ENCODE measurements at regions not wholly inside any gene's neighbourhood (a gene's known extent, or its start where the extent isn't known, plus 50 kb on each side); places are given as distances from the start of the nearest gene placed in this dataset.
"Not testable (repeated sequence)": the region's sequence is repeated elsewhere in the genome, so short reads cannot be mapped to it uniquely, and the experiment has no call there.

- no peaks in the 10 kb centered on the region for H3K36me3 Mint-ChIP-seq (ENCODE audit: low read depth)
- ATAC-seq (no peak), DNase-seq (no peak)
- H3K4me1 Mint-ChIP-seq, result no peaks in the 10 kb centered on the region
- no peak overlapping the region for H3K27ac Mint-ChIP-seq
- no peak overlapping the region for H3K4me3 Mint-ChIP-seq
- H3K9me3 ChIP-seq (ENCODE audit: control insufficient read depth, low read length, poor library complexity, severe bottlenecking), result no peaks in the 10 kb centered on the region
- peaks cover 8% of the 10 kb centered on the region for H3K27me3 Mint-ChIP-seq
Observed at GRCh38 chr1:94362466-94363058, 55.6 kb upstream of the ABCD3 start.

DNA sequence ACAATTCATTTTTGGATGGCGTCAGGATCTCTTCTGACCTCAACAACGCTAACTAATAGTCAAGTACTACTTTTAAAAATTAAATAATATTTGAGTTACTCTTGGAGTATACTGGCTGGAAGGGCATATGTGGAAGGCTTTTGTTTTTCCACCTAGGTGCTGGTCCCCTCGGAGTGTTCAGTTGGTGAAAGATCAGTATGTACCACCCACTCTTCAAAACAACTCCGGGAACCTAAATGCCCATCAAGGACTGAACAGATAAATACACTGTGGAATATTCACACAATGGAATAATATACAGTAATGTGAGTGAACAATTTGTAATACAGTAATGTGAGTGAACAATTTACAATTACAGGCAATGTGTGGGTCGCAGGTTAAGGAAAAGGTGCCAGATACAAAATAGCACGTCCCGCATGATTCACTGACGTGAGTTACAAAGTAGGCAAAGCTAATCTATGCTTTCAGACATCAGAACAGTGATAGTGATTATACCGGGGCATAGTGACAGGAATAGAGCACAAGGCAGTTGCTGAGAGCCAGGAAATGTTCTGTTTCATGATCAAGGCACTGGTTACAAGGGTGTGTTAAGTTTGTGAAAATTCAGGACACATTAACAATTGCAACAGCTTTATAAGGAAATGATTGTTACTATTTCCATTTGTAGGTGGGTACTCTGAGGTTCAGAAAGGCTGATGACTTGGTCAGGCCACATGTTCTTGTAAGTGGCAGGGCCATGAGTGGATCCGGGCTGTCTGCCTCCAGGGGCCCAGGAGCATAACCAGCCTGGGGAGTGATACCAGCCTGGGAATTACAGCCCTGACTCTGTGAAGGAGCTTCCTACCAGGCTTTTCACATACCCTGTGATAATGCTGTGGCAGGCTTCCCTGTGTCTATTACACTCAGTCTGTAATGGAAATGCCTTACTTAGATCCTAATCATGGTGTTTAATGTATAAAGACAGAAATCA is 59.3 kb upstream of the ABCD3 start:
- H3K9me3 ChIP-seq (ENCODE audit: control insufficient read depth, low read length, poor library complexity, severe bottlenecking), result no peaks in the 10 kb centered on the region
- Mint-ChIP-seq H3K4me3 (no peak overlapping the region), H3K27me3 (peaks cover 24% of the 10 kb centered on the region), H3K4me1 (no peaks in the 10 kb centered on the region), H3K36me3 (ENCODE audit: low read depth) (no peaks in the 10 kb centered on the region), H3K27ac (no peak overlapping the region)
- DNase-seq, result no peak
- ATAC-seq, result no peak

DNA sequence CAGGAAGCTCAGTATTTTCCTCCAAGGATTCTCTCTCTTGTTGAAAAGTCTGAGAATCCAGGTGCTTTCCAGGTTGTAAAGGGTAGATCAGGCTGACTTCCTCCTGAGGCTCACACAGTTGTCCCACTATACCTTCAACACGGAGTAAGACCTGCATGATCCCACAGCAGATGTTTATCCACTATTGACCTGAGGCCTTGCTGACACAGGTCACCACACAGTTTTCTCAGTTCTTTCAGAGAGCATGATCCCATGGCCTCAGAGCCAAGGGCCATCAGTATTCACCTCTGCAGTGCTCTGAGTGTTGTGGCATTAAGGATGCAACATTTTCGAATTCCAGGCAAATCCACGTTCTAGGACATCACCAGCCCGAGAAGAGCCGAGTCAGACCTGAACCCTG is 60.5 kb upstream of the ABCD3 start:
- no peak for ATAC-seq
- Mint-ChIP-seq H3K4me1 (no peaks in the 10 kb centered on the region), H3K27me3 (peaks cover 31% of the 10 kb centered on the region), H3K36me3 (ENCODE audit: low read depth) (no peaks in the 10 kb centered on the region), H3K4me3 (no peak overlapping the region), H3K27ac (no peak overlapping the region)
- H3K9me3 ChIP-seq (ENCODE audit: control insufficient read depth, low read length, poor library complexity, severe bottlenecking), result no peaks in the 10 kb centered on the region
- DNase-seq, result no peak

- ATAC-seq (no peak), DNase-seq (no peak)
- Mint-ChIP-seq H3K4me1 (no peaks in the 10 kb centered on the region), H3K27me3 (peaks cover 36% of the 10 kb centered on the region), H3K27ac (no peak overlapping the region), H3K4me3 (no peak overlapping the region), H3K36me3 (ENCODE audit: low read depth) (no peaks in the 10 kb centered on the region)
- no peaks in the 10 kb centered on the region for H3K9me3 ChIP-seq (ENCODE audit: control insufficient read depth, low read length, poor library complexity, severe bottlenecking)
Observed at GRCh38 chr1:94355485-94355980, 62.7 kb upstream of the ABCD3 start.

- no peaks in the 10 kb centered on the region for H3K9me3 ChIP-seq (ENCODE audit: control insufficient read depth, low read length, poor library complexity, severe bottlenecking)
- Mint-ChIP-seq H3K27ac (no peak overlapping the region), H3K27me3 (peaks cover 43% of the 10 kb centered on the region), H3K36me3 (ENCODE audit: low read depth) (no peaks in the 10 kb centered on the region), H3K4me3 (no peak overlapping the region), H3K4me1 (no peaks in the 10 kb centered on the region)
- ATAC-seq (no peak), DNase-seq (no peak)
Observed at GRCh38 chr1:94351481-94351880, 66.7 kb upstream of the ABCD3 start.

GRCh38 chr1:94350350-94350924 is 67.8 kb upstream of the ABCD3 start:
- DNase-seq, result no peak
- H3K9me3 ChIP-seq (ENCODE audit: control insufficient read depth, low read length, poor library complexity, severe bottlenecking), result no peaks in the 10 kb centered on the region
- no peak overlapping the region for H3K4me3 Mint-ChIP-seq
- no peak overlapping the region for H3K27ac Mint-ChIP-seq
- no peaks in the 10 kb centered on the region for H3K4me1 Mint-ChIP-seq
- H3K27me3 Mint-ChIP-seq, result peaks cover 39% of the 10 kb centered on the region
- no peak for ATAC-seq
- H3K36me3 Mint-ChIP-seq (ENCODE audit: low read depth), result no peaks in the 10 kb centered on the region

GRCh38 chr1:94349853-94350252 is 68.3 kb upstream of the ABCD3 start:
- Mint-ChIP-seq H3K4me3 (no peak overlapping the region), H3K27me3 (peaks cover 33% of the 10 kb centered on the region), H3K27ac (no peak overlapping the region), H3K36me3 (ENCODE audit: low read depth) (no peaks in the 10 kb centered on the region), H3K4me1 (no peaks in the 10 kb centered on the region)
- no peak for DNase-seq
- ATAC-seq, result no peak
- no peaks in the 10 kb centered on the region for H3K9me3 ChIP-seq (ENCODE audit: control insufficient read depth, low read length, poor library complexity, severe bottlenecking)

DNA sequence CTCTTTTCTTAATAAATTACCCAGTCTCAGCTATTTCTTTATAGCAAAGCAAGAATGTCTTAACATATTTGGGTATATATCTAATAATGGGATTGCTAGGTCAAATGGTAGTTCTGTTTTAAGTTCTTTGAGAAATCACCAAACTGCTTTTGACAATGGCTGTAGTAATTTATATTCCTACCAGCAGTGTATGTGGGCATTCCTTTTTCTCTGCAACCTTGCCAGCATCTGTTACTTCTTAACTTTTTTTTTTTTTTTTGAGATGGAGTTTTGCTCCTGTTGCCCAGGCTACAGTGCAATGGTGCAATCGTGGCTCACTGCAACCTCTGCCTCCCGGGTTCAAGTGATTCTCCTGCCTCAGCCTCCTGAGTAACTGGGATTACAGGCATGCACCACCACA is 69.8 kb upstream of the ABCD3 start:
- H3K9me3 ChIP-seq (ENCODE audit: control insufficient read depth, low read length, poor library complexity, severe bottlenecking); H3K4me3 Mint-ChIP-seq; H3K27ac Mint-ChIP-seq; H3K36me3 Mint-ChIP-seq (ENCODE audit: low read depth); H3K4me1 Mint-ChIP-seq; DNase-seq; ATAC-seq: not testable (repeated sequence)
- H3K27me3 Mint-ChIP-seq, result peaks cover 33% of the 10 kb centered on the region

GRCh38 chr1:94345148-94345721 is 73.0 kb upstream of the ABCD3 start:
- Mint-ChIP-seq H3K4me1 (no peaks in the 10 kb centered on the region), H3K36me3 (ENCODE audit: low read depth) (peaks cover 2% of the 10 kb centered on the region), H3K27me3 (peaks cover 32% of the 10 kb centered on the region), H3K27ac (no peak overlapping the region), H3K4me3 (no peak overlapping the region)
- no peak for ATAC-seq
- no peak for DNase-seq
- H3K9me3 ChIP-seq (ENCODE audit: control insufficient read depth, low read length, poor library complexity, severe bottlenecking), result no peaks in the 10 kb centered on the region

GRCh38 chr1:94342416-94342815 is 75.8 kb upstream of the ABCD3 start:
- ATAC-seq, result no peak
- Mint-ChIP-seq H3K36me3 (ENCODE audit: low read depth) (peaks cover 4% of the 10 kb centered on the region), H3K4me1 (peaks cover 3% of the 10 kb centered on the region), H3K27me3 (peaks cover 29% of the 10 kb centered on the region), H3K4me3 (no peak overlapping the region), H3K27ac (no peak overlapping the region)
- no peak for DNase-seq
- H3K9me3 ChIP-seq (ENCODE audit: control insufficient read depth, low read length, poor library complexity, severe bottlenecking), result no peaks in the 10 kb centered on the region

DNA sequence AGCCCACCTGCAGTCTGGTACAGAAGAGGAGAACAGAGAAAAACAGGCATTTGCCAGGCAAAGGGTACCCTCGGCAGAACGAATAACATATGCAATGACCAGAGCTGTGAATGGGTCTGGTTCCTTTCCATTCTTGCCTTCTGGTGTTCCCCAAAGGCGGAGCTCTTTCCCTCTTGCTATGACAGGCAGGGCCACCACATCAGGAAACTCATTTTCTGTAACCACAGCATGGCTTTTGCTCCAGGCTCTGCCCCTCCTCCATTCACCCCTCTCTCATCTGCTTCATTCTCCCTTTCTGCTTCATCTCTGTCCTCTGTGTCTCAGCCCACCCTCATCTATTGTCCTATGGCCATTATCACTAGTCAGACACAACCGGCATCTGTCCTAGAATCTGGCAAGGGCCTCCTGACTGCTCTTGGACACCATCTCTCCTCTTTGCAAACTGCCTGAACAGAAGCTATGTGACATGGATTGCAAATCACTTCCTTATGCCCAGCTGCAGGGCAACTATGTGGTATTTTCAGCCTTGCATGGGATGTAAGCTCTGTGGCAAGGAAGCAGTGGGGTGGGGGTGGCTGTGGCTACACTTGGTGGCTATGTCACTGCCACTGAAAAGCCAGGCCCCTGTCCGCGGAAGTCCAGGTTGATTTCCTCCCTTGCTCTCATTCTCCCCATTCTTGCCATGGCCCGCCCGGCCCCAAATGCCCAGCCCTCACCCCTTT is 78.8 kb upstream of the ABCD3 start:
- no peak for DNase-seq
- H3K27me3 Mint-ChIP-seq, result peaks cover 25% of the 10 kb centered on the region
- ATAC-seq, result no peak

DNA sequence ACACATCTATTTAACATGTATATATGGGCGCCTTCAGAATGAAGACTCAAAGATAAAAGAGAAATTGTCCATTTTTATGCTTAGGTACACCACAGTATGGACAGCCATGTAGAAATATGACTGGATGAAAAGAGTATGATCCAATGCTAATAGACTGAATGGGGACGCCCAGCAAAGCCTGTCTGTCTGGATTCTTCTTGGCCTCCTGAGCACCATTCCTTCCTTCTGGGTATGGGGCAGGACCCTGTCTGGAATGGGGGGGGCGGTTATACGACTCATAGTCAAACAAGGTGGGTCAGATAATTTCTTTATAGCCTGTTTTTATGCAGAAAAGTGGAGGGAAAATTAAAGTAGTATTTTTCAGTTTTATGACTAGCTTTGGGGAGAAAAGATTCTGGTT is 81.2 kb upstream of the ABCD3 start:
- peaks cover 23% of the 10 kb centered on the region for H3K27me3 Mint-ChIP-seq
- ATAC-seq (no peak), DNase-seq (no peak)
- H3K4me3 Mint-ChIP-seq, result no peak overlapping the region
- peaks cover 2% of the 10 kb centered on the region for H3K36me3 Mint-ChIP-seq (ENCODE audit: low read depth)
- H3K9me3 ChIP-seq (ENCODE audit: control insufficient read depth, low read length, poor library complexity, severe bottlenecking), result no peaks in the 10 kb centered on the region
- no peak overlapping the region for H3K27ac Mint-ChIP-seq
- H3K4me1 Mint-ChIP-seq, result peaks cover 3% of the 10 kb centered on the region

More for the DNA sequence above, 78.8 kb upstream of the ABCD3 start:
- Mint-ChIP-seq H3K36me3 (ENCODE audit: low read depth) (peaks cover 4% of the 10 kb centered on the region), H3K4me1 (peaks cover 3% of the 10 kb centered on the region), H3K27ac (no peak overlapping the region), H3K4me3 (no peak overlapping the region)
- no peaks in the 10 kb centered on the region for H3K9me3 ChIP-seq (ENCODE audit: control insufficient read depth, low read length, poor library complexity, severe bottlenecking)

DNA sequence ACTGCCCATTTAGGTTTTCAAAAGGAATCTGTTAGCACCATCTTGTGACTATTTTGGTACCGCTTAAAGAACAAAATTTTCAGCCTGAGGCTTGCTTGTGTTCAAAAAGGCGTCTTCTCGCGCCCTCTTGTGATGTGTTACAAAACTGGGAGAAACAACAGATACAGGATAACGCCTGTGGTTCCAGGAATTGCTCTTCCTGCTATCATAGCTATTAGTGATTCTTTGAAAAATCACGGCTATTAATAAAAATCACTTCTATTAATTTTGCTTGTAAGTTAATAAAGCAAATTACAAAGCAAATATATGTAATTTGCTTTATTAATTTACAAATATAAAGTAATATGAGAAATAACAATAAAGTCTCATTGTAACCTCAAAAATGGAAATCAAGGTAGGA is 82.2 kb upstream of the ABCD3 start:
- no peak for DNase-seq
- H3K27ac Mint-ChIP-seq, result no peak overlapping the region
- peaks cover 33% of the 10 kb centered on the region for H3K27me3 Mint-ChIP-seq
- H3K4me3 Mint-ChIP-seq, result no peak overlapping the region
- H3K36me3 Mint-ChIP-seq (ENCODE audit: low read depth), result peaks cover 2% of the 10 kb centered on the region
- no peak for ATAC-seq
- no peaks in the 10 kb centered on the region for H3K9me3 ChIP-seq (ENCODE audit: control insufficient read depth, low read length, poor library complexity, severe bottlenecking)
- peaks cover 3% of the 10 kb centered on the region for H3K4me1 Mint-ChIP-seq

Data from T-helper 17 cell (primary cell).